SK-N-SH (cell line): ENCODE measurements at regions not wholly inside any gene's neighbourhood (a gene's known extent, or its start where the extent isn't known, plus 50 kb on each side); places are given as distances from the start of the nearest gene placed in this dataset.

Source experiments
- CTCF ChIA-PET: fragments of 300-600, 350-600 bp; formaldehyde crosslinking; extraction: SDS; loops from one replicate; lab custom pipeline; 2021; lab: Yijun Ruan, JAX
- POLR2A ChIA-PET: fragments of 350-600 bp; sonication (Branson Sonifier 250); formaldehyde crosslinking; extraction: SDS; loops from one replicate; lab custom pipeline; 2020; ENCODE audit warnings: antibody characterized with exemption, inconsistent platforms; lab: Yijun Ruan, JAX
- DNase-seq: peaks from one replicate; pipeline ENCODE4 v3.0.0; 2012
- H2AFZ ChIP-seq: fragments of 200-600 bp; sonication (generic); 2 replicates; pipeline ENCODE4 v1.8.1; 2016; ENCODE audit warnings: antibody characterized with exemption, mild to moderate bottlenecking, low read depth
- H3F3A ChIP-seq: fragments of 200-600 bp; sonication (generic); replicated peaks from 2 replicates; pipeline ENCODE3; 2016; ENCODE audit warnings: antibody characterized with exemption, mild to moderate bottlenecking; ENCODE audit not compliant: insufficient read depth
- H3K27ac ChIP-seq, 2 experiments: fragments of 200-500 bp in 1 of 2; fragments of 200-600 bp in 1 of 2; sonication (Bioruptor generic) in 1 of 2; sonication (generic), shearing (Covaris generic) in 1 of 2; 2 replicates each; pipeline versions ENCODE4 v1.5.1 to v1.6.1; 2014 to 2016; ENCODE audit warnings: low read depth in 2 of 2, inconsistent platforms in 1 of 2, low read length in 1 of 2, mild to moderate bottlenecking in 1 of 2, mixed read lengths in 1 of 2
- H3K27me3 ChIP-seq: fragments of 200-600 bp; sonication (generic), shearing (Covaris generic); 2 replicates; pipeline ENCODE4 v1.6.1; 2016; ENCODE audit warnings: mixed run types; ENCODE audit not compliant: insufficient read depth
- H3K36me3 ChIP-seq, 2 experiments: fragments of 200-500 bp in 1 of 2; fragments of 200-600 bp in 1 of 2; sonication (Bioruptor generic) in 1 of 2; sonication (generic) in 1 of 2; replicated peaks in 1 of 2; 2 replicates each; pipeline versions ENCODE3 to v1.5.1; 2014 to 2016; ENCODE audit warnings: low read length in 1 of 2, mild to moderate bottlenecking in 1 of 2; ENCODE audit not compliant: insufficient read depth in 2 of 2, control insufficient read depth in 1 of 2
- H3K4me1 ChIP-seq, 2 experiments: fragments of 200-500 bp in 1 of 2; fragments of 200-600 bp in 1 of 2; sonication (Bioruptor generic) in 1 of 2; sonication (generic), shearing (Covaris generic) in 1 of 2; 2 replicates each; pipeline versions ENCODE4 v1.5.1 to v1.6.1; 2014 to 2016; ENCODE audit warnings: low read depth in 1 of 2, low read length in 1 of 2, mixed run types in 1 of 2; ENCODE audit not compliant: insufficient read depth in 2 of 2, control insufficient read depth in 1 of 2
- H3K4me2 ChIP-seq: fragments of 200-600 bp; sonication (generic), shearing (Covaris generic); 2 replicates; pipeline ENCODE4 v1.6.1; 2017; ENCODE audit warnings: mixed run types
- H3K4me3 ChIP-seq, 2 experiments: fragments of 200-500 bp in 1 of 2; fragments of 200-600 bp in 1 of 2; sonication (Bioruptor generic) in 1 of 2; sonication (generic), shearing (Covaris generic) in 1 of 2; 2 replicates each; pipeline versions ENCODE4 v1.5.1 to v1.8.1; 2014 to 2016; ENCODE audit warnings: low read depth in 2 of 2, inconsistent platforms in 1 of 2, low read length in 1 of 2, mild to moderate bottlenecking in 1 of 2, mixed read lengths in 1 of 2, moderate library complexity in 1 of 2
- H3K79me2 ChIP-seq: fragments of 200-600 bp; sonication (generic); 2 replicates; pipeline ENCODE4 v1.8.1; 2017; ENCODE audit warnings: mild to moderate bottlenecking; ENCODE audit not compliant: insufficient read depth
- H3K9ac ChIP-seq: fragments of 200-600 bp; sonication (generic); 2 replicates; pipeline ENCODE4 v1.6.1; 2017; ENCODE audit warnings: mixed run types
- H3K9me2 ChIP-seq: fragments of 200-600 bp; sonication (generic); 2 replicates; pipeline ENCODE4 v1.6.1; 2017; ENCODE audit warnings: mixed run types
- H3K9me3 ChIP-seq: fragments of 200-600 bp; sonication (generic); 2 replicates; pipeline ENCODE4 v1.6.1; 2017; ENCODE audit warnings: mixed run types, mild to moderate bottlenecking, moderate library complexity
- H4K20me1 ChIP-seq: fragments of 200-600 bp; sonication (generic); 2 replicates; pipeline ENCODE4 v1.6.1; 2017; ENCODE audit warnings: mild to moderate bottlenecking, mixed run types; ENCODE audit not compliant: insufficient read depth
- FOXJ3 ChIP-seq: sonication (generic); formaldehyde crosslinking; IDR thresholded peaks from 2 replicates; pipeline ENCODE4 v1.5.1; 2020; ENCODE audit warnings: mild to moderate bottlenecking, missing genetic modification reagents
- IRF3 ChIP-seq: fragments of 150-350 bp; IDR thresholded peaks from 2 replicates; pipeline ENCODE4 v1.6.1; 2016; ENCODE audit warnings: mild to moderate bottlenecking, low read depth, low read length
- JUND ChIP-seq: IDR thresholded peaks from 2 replicates; pipeline ENCODE4 v1.4.0; 2012
- MAX ChIP-seq: IDR thresholded peaks from 2 replicates; pipeline ENCODE4 v1.4.0; 2012; ENCODE audit warnings: low read depth
- NFIC ChIP-seq: IDR thresholded peaks from 2 replicates; pipeline ENCODE4 v1.4.0; 2012; ENCODE audit warnings: borderline replicate concordance
- PBX3 ChIP-seq: IDR thresholded peaks from 2 replicates; pipeline ENCODE4; 2012
- RAD21 ChIP-seq: IDR thresholded peaks from 2 replicates; pipeline ENCODE4 v1.6.1; 2012; ENCODE audit warnings: mild to moderate bottlenecking, low read length
- REST ChIP-seq: IDR thresholded peaks from 2 replicates; pipeline ENCODE4 v1.6.1; 2012; ENCODE audit warnings: mild to moderate bottlenecking, low read depth, low read length, moderate library complexity
- SIN3A ChIP-seq: IDR thresholded peaks from 2 replicates; pipeline ENCODE4 v1.6.1; 2012; ENCODE audit warnings: low read depth, mild to moderate bottlenecking, low read length, moderate library complexity, borderline replicate concordance
- SMC3 ChIP-seq: IDR thresholded peaks from 2 replicates; pipeline ENCODE4 v1.6.1; 2012; ENCODE audit warnings: low read depth, low read length, improper control_type of control experiment
- TAF1 ChIP-seq: IDR thresholded peaks from 2 replicates; pipeline ENCODE4 v1.6.1; 2012; ENCODE audit warnings: low read depth, mild to moderate bottlenecking, low read length, moderate library complexity, borderline replicate concordance
- TEAD4 ChIP-seq: IDR thresholded peaks from 2 replicates; pipeline ENCODE4 v1.4.0; 2012; ENCODE audit warnings: mild to moderate bottlenecking, borderline replicate concordance; ENCODE audit not compliant: insufficient read depth
- WGBS: methylation state at CpG from one replicate; pipeline ENCODE4 v1.1.6; 2017; ENCODE audit warnings: low lambda C conversion rate; 5-methylcytosine and 5-hydroxymethylcytosine counted together

- no peak for DNase-seq
- Histone ChIP-seq H3K36me3 (no peaks in the 10 kb centered on the region), H3F3A (no peaks in the 10 kb centered on the region), H3K9me2 (no peaks in the 10 kb centered on the region)
- TF ChIP-seq TEAD4 (no peak), NFIC (no peak), RAD21 (no peak), TAF1 (no peak), SIN3A (no peak), SMC3 (no peak), REST (no peak), MAX (no peak), JUND (no peak), FOXJ3 (CRISPR knock-in tag) (no peak), IRF3 (no peak), PBX3 (no peak)
- TF ChIP-seq, all 33 proteins: peak for 0
- peaks cover 0 to 2% of the 10 kb centered on the region in 2 experiments; a peak in 2 of 4 replicates for H3K4me1 ChIP-seq
- H3K4me3 ChIP-seq = no peak overlapping the region
- H3K27ac ChIP-seq = no peak overlapping the region
- H3K9me3 ChIP-seq = no peaks in the 10 kb centered on the region
- no peak overlapping the region for H2AFZ ChIP-seq
- ChIA-PET POLR2A (no interaction called here), CTCF (no interaction called here)
- H3K79me2 ChIP-seq = no peaks in the 10 kb centered on the region
- WGBS = 40% methylated on average over 1 of the region's 11 CpGs
- no peak overlapping the region for H3K4me2 ChIP-seq
- H4K20me1 ChIP-seq = no peaks in the 10 kb centered on the region
- no peaks in the 10 kb centered on the region for H3K27me3 ChIP-seq
- H3K9ac ChIP-seq = no peak overlapping the region
Observed at GRCh38 chr1:81220614-81221071, 580.1 kb upstream of the ADGRL2 start.
